ENCODE measurements at regions not wholly inside any gene's neighbourhood (a gene's known extent, or its start where the extent isn't known, plus 50 kb on each side); places are given as distances from the start of the nearest gene placed in this dataset.

- WGBS, 2 donors (ENCODE audit: low coverage in 1 of 2), result 68 to 74% methylated on average over 15 of the region's 15 CpGs
- TF ChIP-seq POLR2A (IDR thresholded peaks at IDR 0.05) (no peak), POLR2AphosphoS5 (IDR thresholded peaks at IDR 0.05) (no peak), EP300 (IDR thresholded peaks at IDR 0.05; ENCODE audit: low read depth) (no peak)
- TF ChIP-seq, protein P1, sequence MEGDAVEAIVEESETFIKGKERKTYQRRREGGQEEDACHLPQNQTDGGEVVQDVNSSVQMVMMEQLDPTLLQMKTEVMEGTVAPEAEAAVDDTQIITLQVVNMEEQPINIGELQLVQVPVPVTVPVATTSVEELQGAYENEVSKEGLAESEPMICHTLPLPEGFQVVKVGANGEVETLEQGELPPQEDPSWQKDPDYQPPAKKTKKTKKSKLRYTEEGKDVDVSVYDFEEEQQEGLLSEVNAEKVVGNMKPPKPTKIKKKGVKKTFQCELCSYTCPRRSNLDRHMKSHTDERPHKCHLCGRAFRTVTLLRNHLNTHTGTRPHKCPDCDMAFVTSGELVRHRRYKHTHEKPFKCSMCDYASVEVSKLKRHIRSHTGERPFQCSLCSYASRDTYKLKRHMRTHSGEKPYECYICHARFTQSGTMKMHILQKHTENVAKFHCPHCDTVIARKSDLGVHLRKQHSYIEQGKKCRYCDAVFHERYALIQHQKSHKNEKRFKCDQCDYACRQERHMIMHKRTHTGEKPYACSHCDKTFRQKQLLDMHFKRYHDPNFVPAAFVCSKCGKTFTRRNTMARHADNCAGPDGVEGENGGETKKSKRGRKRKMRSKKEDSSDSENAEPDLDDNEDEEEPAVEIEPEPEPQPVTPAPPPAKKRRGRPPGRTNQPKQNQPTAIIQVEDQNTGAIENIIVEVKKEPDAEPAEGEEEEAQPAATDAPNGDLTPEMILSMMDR (IDR thresholded peaks at IDR 0.05), result no peak
- Histone ChIP-seq H3K36me3 (no peaks in the 10 kb centered on the region), H3K27me3 (peaks cover 11% of the 10 kb centered on the region), H3K9me3 (no peaks in the 10 kb centered on the region), H3K4me1 (no peaks in the 10 kb centered on the region), H3K4me3 (no peak overlapping the region), H3K27ac (no peak overlapping the region)
- in situ Hi-C loops (cut with MboI; ENCODE audit: low pct_ligation_motif_present in 1 of 4, low pct_unique_long_range_greater_than_20kb in 1 of 4, low sequenced_read_pairs in 3 of 4), result no loop called here
- no peak for DNase-seq
- intact Hi-C loops (cut with DNase I; ENCODE audit: low total_unique reads), result no loop called here
Measured at GRCh38 chr11:134861490-134862104, 449.6 kb upstream of the B3GAT1 start.

DNA sequence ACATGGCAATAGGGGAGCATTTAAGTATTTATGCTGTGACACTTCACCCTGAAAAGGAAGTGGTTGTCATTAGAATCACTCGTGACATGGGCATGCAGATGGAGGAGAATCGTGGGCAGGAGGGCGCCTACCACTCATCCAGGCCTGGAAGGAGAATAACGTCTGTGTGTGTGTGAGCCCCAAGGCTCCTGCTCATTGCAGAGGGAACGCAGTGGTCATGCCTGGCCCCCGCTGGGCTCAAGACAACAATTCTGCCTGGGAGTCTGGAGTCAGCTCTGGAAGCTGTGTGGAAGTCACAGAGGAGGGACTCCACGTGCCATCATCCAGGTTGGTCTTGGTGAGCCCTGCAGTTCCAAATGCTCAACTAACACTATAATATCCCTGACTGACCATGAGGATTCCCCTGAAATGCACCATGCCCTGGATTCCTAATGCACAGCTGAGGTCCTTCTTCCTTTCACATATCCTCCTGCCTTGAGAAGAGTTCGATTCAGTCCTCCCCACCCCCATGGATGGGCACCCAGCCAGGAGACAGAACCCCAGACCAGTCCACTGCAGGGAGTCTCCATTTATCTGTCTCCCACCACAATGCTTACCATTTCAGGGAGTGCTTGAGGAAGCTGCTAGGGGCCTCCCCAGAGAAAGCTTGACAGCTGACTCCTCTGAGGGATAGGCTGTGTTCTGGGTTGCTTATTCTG is 446.9 kb upstream of the B3GAT1 start:
- DNase-seq, result no peak
- intact Hi-C loops (cut with DNase I; ENCODE audit: low total_unique reads) (no loop called here), in situ Hi-C loops (cut with MboI; ENCODE audit: low pct_ligation_motif_present in 1 of 4, low pct_unique_long_range_greater_than_20kb in 1 of 4, low sequenced_read_pairs in 3 of 4) (no loop called here)
- H3K4me3 ChIP-seq, result no peak overlapping the region
- no peaks in the 10 kb centered on the region for H3K36me3 ChIP-seq
- no peaks in the 10 kb centered on the region for H3K9me3 ChIP-seq
- H3K27me3 ChIP-seq, result peaks cover 11% of the 10 kb centered on the region
- H3K4me1 ChIP-seq, result no peaks in the 10 kb centered on the region
- no peak overlapping the region for H3K27ac ChIP-seq
- TF ChIP-seq EP300 (IDR thresholded peaks at IDR 0.05; ENCODE audit: low read depth) (no peak), POLR2AphosphoS5 (IDR thresholded peaks at IDR 0.05) (no peak), POLR2A (IDR thresholded peaks at IDR 0.05) (no peak)
- TF ChIP-seq, protein P1 (IDR thresholded peaks at IDR 0.05), result no peak
- WGBS, 2 donors (ENCODE audit: low coverage in 1 of 2), result 71% methylated on average over 8 of the region's 8 CpGs; no CpG with 5 or more reads in 1 of the 2 donors

DNA sequence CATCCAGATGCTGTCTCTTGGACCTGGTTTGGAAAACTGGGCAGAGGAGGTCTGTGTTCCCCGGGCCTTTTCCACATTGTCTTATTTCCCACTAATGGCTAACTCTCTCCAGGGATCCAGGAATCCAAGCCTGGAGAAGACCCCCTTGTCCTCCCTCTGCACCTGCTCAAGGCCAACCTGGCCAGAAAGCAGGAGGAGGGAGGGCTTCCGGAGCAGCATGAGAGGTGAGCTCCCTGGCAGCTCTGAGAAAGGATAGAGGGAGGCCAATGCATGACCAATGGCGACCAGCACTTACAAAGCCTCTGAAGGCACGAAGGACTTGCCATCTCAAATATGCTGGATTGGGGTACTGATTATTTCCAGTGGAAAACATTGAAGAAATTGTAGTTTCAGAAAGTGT is 445.0 kb upstream of the B3GAT1 start:
- DNase-seq, result no peak
- peaks cover 0 to 4% (median 0%) of the 10 kb centered on the region in 4 donors for H3K4me1 ChIP-seq
- intact Hi-C loops (cut with DNase I; ENCODE audit: low total_unique reads), result no loop called here
- H3K27me3 ChIP-seq, result peaks cover 6% of the 10 kb centered on the region
- no peaks in the 10 kb centered on the region for H3K36me3 ChIP-seq
- in situ Hi-C loops (cut with MboI; ENCODE audit: low pct_ligation_motif_present in 1 of 4, low pct_unique_long_range_greater_than_20kb in 1 of 4, low sequenced_read_pairs in 3 of 4), result no loop called here
- no peak overlapping the region for H3K27ac ChIP-seq
- no peaks in the 10 kb centered on the region for H3K9me3 ChIP-seq
- no peak overlapping the region for H3K4me3 ChIP-seq
- TF ChIP-seq POLR2A (IDR thresholded peaks at IDR 0.05) (no peak), POLR2AphosphoS5 (IDR thresholded peaks at IDR 0.05) (no peak), EP300 (IDR thresholded peaks at IDR 0.05; ENCODE audit: low read depth) (no peak)
- TF ChIP-seq, protein P1 (IDR thresholded peaks at IDR 0.05), result no peak
- whole genome bisulfite sequencing, 2 donors (ENCODE audit: low coverage in 1 of 2), result 83 to 94% methylated on average over 2 to 4 of the region's 4 CpGs

- intact Hi-C loops (cut with DNase I; ENCODE audit: low total_unique reads) (no loop called here), in situ Hi-C loops (cut with MboI; ENCODE audit: low pct_ligation_motif_present in 1 of 4, low pct_unique_long_range_greater_than_20kb in 1 of 4, low sequenced_read_pairs in 3 of 4) (no loop called here)
- DNase-seq, result no peak
- Histone ChIP-seq H3K27ac (no peak overlapping the region), H3K4me1 (peaks cover 0 to 6% (median 0%) of the 10 kb centered on the region in 4 donors), H3K27me3 (peaks cover 9% of the 10 kb centered on the region), H3K9me3 (no peaks in the 10 kb centered on the region), H3K4me3 (no peak overlapping the region), H3K36me3 (no peaks in the 10 kb centered on the region)
- TF ChIP-seq EP300 (IDR thresholded peaks at IDR 0.05; ENCODE audit: low read depth) (no peak), POLR2A (IDR thresholded peaks at IDR 0.05) (no peak), POLR2AphosphoS5 (IDR thresholded peaks at IDR 0.05) (no peak)
- TF ChIP-seq, protein P1 (IDR thresholded peaks at IDR 0.05), result no peak
- WGBS, 2 donors (ENCODE audit: low coverage in 1 of 2), result 64 to 75% methylated on average over 1 to 14 of the region's 14 CpGs
Measured at GRCh38 chr11:134856056-134856971, 444.3 kb upstream of the B3GAT1 start.
